SU-DHL-6 (cell line): ENCODE measurements at regions not wholly inside any gene's neighbourhood (a gene's known extent, or its start where the extent isn't known, plus 50 kb on each side); places are given as distances from the start of the nearest gene placed in this dataset.

Source experiments
- CTCF ChIP-seq: fragments of 200-600 bp; sonication (generic); IDR thresholded peaks from one replicate; pipeline ENCODE4 v1.5.1; 2017; ENCODE audit warnings: antibody characterized with exemption, mild to moderate bottlenecking, low read length, moderate library complexity; ENCODE audit not compliant: insufficient read depth, poor library complexity, severe bottlenecking
- EZH2phosphoT487 ChIP-seq: fragments of 200-600 bp; sonication (generic), shearing (Covaris generic); conservative IDR thresholded peaks from 2 replicates; pipeline ENCODE4 v1.6.1; 2018; ENCODE audit warnings: mild to moderate bottlenecking, antibody characterized with exemption, low read length, moderate library complexity, mixed read lengths

- TF ChIP-seq CTCF (no peak), EZH2phosphoT487 (no peak)
Measured at GRCh38 chr10:3631701-3632330, 153.2 kb downstream of the KLF6 start.
